ENCODE measurements at regions not wholly inside any gene's neighbourhood (a gene's known extent, or its start where the extent isn't known, plus 50 kb on each side); places are given as distances from the start of the nearest gene placed in this dataset.

DNA sequence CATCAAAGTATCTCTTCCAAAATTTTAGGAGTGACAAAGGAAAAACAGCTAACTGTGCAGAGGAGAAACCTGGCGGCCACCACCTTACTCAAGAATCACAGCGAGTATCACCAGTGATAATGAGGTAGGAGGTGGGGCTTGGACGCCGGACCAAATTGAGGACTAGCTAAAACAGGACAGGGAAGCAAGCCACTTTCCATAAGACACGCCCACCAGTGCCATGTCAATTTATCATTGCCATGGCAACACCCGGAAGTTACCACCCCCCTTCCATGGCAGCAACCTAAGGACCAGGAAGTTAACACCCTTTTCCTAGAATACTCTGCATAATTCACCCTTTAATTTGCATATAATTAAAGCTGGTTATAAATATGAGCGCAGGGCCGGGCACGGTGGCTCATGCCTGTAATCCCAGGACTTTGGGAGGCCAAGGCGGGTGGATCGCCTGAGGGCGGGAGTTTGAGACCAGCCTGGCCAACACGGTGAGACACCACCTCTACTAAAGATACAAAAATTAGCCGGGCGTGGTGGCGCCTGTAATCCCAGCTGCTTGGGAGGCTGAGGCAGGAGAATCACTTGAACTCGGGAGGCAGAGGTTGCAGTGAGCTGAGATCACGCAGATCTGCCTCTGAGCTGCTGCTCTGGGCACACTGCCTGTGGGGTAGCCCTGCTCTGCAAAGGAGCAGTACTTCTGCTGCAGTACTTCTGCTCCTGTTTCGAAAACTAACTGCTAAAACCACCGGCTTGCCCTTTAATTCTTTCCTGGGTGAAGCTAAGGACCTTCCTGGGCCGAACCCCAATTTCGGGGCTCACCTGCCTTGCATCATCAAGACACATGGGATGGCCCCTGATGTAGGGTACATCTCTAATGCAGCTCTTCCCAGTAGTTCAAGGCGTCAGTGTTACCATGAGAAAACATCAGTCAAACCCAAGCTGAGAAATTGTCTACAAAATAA is 116.7 kb downstream of the HMX1 start:
- H3K4me1 ChIP-seq, result no peaks in the 10 kb centered on the region
- H3K27me3 ChIP-seq, result peaks cover 12% of the 10 kb centered on the region
- H3K27ac ChIP-seq, result no peak overlapping the region
- no peak overlapping the region for H3K4me3 ChIP-seq
- DNase-seq, result no peak
- no peaks in the 10 kb centered on the region for H3K9me3 ChIP-seq (replicated peaks)
- H3K36me3 ChIP-seq, result no peaks in the 10 kb centered on the region

DNA sequence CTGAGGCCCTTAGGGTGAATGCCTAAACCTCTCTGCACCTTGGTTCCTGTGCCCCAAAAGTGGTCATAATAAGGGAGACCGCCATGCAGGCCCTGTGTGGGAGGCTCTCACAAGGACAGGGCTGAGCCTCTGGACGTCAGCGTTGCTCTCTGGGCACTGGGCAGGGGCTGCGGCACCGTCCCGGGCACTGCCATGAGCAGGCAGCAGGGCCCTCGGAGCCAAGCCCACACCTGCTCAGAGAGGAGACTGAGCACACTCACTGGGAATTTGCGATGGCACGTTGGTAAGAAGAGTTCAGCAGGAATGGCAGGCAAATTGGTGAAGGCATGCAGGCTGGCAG is 123.4 kb downstream of the HMX1 start:
- no peaks in the 10 kb centered on the region for H3K9me3 ChIP-seq (replicated peaks)
- no peaks in the 10 kb centered on the region for H3K36me3 ChIP-seq
- H3K4me1 ChIP-seq, result no peaks in the 10 kb centered on the region
- DNase-seq, result no peak
- H3K27me3 ChIP-seq, result peaks cover 11% of the 10 kb centered on the region
- no peak overlapping the region for H3K27ac ChIP-seq
- H3K4me3 ChIP-seq, result no peak overlapping the region

DNA sequence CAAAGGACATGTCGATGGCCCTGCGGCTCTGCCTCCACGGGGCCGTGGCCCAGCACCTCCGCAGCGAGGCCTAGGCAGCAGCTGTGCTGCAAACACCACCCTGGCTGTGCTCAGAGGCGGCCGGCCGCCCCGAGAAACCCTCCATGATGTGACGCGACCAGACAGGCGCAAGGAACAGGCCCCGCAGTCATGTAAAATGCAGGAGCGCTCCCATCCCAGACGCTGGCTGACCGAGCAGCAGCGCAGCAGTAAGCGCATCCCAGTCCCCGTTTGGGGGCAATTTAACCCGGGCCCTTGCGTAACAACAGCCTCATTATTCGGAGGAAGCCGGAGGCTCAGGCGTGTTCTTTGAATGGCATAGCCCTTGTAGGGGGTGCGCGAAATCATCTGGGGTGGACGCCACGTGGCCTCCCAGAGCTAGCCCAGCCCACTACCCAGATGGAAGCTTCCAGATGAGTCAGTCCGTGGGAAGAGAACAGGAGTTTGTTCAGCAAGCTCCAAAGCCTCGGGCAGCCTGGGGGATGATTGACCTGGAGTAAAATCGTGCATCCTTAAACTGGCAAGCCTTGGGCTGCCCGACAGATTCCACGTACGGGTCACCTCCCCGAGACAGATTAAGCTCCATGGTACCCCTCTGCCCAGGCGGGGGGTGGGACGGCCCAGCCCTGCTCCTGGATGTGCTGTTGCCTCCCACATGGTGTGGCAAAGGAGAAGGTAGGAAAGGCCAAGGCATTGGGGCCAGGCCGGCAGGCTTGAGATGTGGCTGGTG is 124.0 kb downstream of the HMX1 start:
- Histone ChIP-seq H3K27ac (no peak overlapping the region), H3K4me1 (no peaks in the 10 kb centered on the region), H3K4me3 (no peak overlapping the region), H3K9me3 (replicated peaks) (no peaks in the 10 kb centered on the region), H3K27me3 (peaks cover 11% of the 10 kb centered on the region), H3K36me3 (no peaks in the 10 kb centered on the region)
- no peak for DNase-seq

DNA sequence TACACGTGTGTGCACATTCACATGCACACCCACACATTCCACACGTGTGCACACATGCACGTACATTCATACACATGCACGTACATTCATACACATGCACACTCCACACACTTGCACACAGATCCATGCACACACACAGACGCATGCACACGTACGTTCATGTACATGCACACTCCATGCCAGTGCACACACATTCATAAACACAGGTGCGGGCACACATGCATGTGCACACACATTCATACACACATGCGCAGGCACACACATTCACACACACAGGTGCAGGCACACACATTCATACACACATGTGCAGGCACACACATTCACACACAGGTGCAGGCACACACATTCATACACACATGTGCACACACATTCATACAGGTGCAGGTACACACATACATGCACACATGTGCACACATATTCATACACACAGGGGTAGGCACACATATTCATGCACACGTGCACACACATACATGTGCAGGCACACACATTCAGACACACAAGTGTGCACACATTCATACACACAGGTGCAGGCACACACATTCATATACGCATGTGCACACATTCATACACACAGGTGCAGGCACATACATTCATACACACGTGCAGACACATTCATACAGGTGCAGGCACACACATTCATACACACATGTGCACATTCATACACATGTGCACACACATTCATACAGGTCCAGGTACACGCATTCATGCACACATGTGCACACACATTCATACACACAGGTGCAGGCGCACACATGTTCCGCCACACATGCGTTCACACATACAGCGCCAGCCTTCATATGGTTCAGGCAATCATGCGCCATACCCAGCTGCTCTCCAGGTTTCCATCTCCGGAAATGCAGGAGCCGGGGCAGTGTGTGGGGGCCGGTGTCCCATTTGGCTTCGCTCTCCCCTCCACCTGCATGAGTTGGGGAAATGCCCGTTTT is 124.8 kb downstream of the HMX1 start:
- Histone ChIP-seq H3K9me3 (replicated peaks) (no peaks in the 10 kb centered on the region), H3K36me3 (no peaks in the 10 kb centered on the region), H3K4me1 (no peaks in the 10 kb centered on the region), H3K4me3 (no peak overlapping the region), H3K27ac (no peak overlapping the region), H3K27me3 (peaks cover 11% of the 10 kb centered on the region)
- DNase-seq, result no peak

DNA sequence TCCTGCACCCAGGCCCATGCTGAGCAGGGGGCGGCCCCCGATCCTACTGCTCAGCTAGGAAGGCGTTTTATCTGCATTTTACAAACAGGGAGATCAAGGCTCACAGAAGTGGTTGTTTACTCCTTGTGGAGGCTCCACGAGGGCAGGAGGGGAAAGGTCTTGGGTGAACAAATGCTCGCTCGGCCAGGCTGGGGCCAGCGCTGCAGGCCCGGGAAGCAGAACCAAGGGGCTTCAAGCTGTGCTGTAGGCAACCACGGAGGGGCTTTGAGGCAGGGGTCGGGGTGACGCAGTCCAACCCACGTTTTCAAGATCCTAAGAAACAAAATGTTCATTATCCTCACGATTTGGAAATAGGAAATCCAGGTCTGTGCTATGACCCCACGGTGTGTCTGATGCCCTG is 125.8 kb downstream of the HMX1 start:
- peaks cover 10% of the 10 kb centered on the region; the same call in 1 of the 2 replicates for H3K27me3 ChIP-seq
- no peaks in the 10 kb centered on the region for H3K9me3 ChIP-seq (replicated peaks)
- DNase-seq, result no peak
- no peak overlapping the region for H3K27ac ChIP-seq
- H3K36me3 ChIP-seq, result no peaks in the 10 kb centered on the region
- no peaks in the 10 kb centered on the region for H3K4me1 ChIP-seq
- no peak overlapping the region for H3K4me3 ChIP-seq

DNA sequence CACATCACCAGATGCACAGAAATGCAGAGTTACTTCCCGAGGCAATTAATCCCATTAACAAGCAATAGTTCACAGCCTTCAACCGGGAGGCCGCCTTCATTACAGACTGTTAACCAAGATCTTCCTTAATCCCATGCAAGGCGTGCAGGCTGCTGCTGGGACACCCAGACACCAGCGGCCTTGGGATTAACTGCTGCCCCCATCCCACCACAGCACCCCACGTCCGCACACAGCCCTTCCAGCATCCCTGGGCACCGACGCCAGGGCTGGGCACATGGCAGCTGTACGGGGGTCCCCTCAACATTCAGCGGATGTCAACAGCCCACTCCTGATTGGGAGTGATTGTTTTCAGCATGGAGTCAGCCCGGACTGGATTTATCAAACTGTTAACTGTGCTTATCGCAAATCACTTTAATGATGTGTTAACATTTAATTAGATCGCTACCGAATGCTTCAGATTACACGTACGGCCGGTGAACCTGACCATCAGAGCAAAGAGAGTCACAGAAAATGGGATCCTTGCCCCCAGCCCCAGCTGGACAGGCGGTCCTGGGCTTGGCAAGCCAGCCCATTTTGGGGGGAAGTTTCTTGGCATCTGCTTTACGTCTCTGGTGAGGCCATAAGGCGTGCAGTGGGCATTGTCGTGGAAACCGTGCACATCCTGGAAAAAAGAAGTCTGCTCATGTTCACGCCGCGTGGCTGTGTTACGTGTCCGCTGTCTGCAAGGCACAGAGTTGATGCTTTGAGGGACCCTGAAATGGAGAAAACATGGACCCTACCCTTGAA is 126.4 kb downstream of the HMX1 start:
- H3K27ac ChIP-seq, result no peak overlapping the region
- no peak for DNase-seq
- H3K36me3 ChIP-seq, result no peaks in the 10 kb centered on the region
- no peaks in the 10 kb centered on the region for H3K9me3 ChIP-seq (replicated peaks)
- no peak overlapping the region for H3K4me3 ChIP-seq
- H3K4me1 ChIP-seq, result no peaks in the 10 kb centered on the region
- peaks cover 13% of the 10 kb centered on the region for H3K27me3 ChIP-seq

DNA sequence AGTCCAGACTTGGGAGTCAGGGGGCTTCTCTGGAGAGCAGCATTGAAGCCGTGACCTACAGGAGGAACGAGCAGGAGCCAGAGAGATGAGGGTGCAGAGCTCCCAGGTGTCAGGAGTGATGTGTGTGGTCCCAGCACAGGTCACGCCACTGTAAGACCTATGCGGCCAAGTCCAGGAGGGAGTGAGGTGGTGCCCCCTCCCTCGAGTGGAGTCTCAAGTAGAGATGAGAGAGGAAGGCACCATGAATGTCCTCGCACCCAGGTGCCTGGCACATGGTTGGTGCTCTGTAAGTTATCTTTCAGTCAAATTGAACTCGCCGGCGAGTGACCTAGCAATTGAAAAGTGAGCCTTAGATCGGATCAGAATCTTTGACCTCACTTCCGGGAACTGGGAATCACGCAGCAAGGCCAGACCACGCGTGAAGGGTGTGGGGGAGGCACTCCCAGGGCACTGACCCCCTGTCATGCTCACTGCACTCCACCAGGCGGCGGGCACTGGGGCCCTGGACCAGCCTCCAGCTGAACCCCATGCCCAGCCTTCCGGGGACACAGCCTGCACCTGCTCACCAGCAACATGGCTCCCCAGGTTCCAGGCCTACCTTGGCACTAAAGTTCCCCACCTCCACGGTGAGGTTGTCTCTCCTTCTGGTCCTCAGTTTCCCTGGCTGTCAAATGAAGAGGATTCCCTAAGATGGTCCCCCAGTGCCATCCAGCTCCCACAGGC is 127.4 kb downstream of the HMX1 start:
- peaks cover 16% of the 10 kb centered on the region for H3K27me3 ChIP-seq
- no peaks in the 10 kb centered on the region for H3K9me3 ChIP-seq (replicated peaks)
- no peak overlapping the region for H3K27ac ChIP-seq
- H3K36me3 ChIP-seq, result no peaks in the 10 kb centered on the region
- H3K4me1 ChIP-seq, result no peaks in the 10 kb centered on the region
- DNase-seq, result no peak
- H3K4me3 ChIP-seq, result no peak overlapping the region

DNA sequence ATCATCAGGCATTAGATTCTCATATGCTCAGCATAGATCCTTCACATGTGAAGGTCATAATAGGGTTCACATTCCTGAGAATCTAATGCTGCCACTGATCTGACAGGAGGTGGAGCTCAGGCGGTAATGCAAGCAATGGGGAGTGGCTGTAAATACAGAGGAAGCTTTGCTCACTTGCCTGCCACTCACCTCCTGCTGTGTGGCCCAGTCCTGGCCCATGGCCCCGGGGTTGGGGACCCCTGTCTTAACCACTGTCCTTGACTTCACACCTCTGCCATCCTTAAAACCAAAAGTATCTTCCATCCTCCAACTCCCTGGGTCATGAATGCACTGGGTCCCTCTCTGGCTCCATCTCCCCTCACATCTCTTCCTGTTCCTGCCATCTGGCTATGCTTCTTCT is 129.1 kb downstream of the HMX1 start:
- no peaks in the 10 kb centered on the region for H3K9me3 ChIP-seq (replicated peaks)
- H3K4me1 ChIP-seq, result no peaks in the 10 kb centered on the region
- H3K36me3 ChIP-seq, result no peaks in the 10 kb centered on the region
- no peak for DNase-seq
- no peak overlapping the region for H3K4me3 ChIP-seq
- peaks cover 26% of the 10 kb centered on the region for H3K27me3 ChIP-seq
- no peak overlapping the region for H3K27ac ChIP-seq

DNA sequence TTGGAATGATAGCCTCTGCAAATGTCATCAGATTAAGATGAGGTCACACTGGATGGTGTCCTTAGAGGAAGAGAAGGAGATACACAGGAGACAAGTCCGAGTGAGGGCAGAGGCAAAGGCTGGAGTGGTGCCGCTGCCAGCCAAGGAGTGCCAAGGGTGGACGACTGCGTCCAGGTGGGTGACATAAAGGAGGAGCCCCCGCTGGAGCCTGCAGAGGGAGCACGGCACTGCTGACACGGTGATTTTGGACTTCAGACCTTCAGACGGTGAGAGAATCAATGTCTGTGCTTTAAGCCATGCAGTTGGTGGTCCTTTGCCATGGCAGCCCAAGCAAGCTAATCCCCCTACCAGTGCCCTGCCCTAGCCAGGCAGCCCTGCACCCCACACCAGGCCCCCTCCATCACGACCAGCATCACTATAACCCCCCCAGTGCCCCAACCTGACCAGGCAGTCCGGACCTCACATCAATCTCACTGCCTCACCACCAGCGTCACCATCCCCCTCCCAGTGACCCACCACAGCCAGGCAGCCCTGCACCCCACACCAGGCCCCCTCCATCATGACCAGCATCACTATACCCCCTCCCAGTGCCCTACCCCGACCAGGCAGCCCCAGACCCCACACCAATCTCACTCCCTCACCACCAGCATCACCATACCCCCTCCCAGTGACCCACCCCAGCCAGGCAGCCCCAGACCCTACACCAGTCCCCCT is 130.0 kb downstream of the HMX1 start:
- DNase-seq, result no peak
- peaks cover 29% of the 10 kb centered on the region for H3K27me3 ChIP-seq
- no peak overlapping the region for H3K4me3 ChIP-seq
- no peaks in the 10 kb centered on the region for H3K4me1 ChIP-seq
- H3K36me3 ChIP-seq, result no peaks in the 10 kb centered on the region
- H3K9me3 ChIP-seq (replicated peaks), result no peaks in the 10 kb centered on the region
- no peak overlapping the region for H3K27ac ChIP-seq

DNA sequence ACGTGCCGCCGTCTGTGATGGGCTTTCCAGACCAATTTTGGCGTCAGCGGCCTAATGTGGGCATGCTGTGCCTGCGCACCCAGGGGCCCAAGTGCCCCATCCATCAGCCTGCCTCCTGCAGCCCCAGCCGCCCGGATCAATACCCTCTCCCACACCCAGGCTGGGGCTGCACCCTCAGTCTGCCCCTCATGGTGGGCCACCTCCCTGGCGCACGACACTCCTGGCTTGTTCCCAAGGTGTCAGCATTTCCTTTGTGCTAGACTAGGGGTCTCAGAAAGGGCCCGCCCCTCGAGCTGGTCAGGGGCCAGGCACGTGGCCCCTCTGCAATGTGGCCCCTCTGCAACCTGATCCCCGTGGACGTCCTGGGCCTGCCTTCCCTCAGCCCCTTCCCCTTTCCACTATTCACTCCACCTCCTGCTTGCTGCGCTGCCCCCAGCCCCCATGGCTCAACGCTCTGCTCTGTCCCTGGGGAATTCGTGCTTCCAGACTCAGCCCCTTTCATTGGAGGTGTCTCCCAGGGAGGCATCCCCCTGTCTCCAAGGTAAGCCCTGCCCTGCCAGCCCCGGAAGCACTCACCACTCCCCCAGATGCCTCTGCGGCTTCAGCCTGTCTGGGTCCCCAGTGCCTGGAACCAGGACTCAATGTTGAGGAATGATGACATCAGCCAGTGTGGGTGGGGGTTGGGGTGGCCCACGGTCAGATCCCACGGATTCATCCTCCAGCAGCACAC is 130.8 kb downstream of the HMX1 start:
- DNase-seq, result no peak

DNA sequence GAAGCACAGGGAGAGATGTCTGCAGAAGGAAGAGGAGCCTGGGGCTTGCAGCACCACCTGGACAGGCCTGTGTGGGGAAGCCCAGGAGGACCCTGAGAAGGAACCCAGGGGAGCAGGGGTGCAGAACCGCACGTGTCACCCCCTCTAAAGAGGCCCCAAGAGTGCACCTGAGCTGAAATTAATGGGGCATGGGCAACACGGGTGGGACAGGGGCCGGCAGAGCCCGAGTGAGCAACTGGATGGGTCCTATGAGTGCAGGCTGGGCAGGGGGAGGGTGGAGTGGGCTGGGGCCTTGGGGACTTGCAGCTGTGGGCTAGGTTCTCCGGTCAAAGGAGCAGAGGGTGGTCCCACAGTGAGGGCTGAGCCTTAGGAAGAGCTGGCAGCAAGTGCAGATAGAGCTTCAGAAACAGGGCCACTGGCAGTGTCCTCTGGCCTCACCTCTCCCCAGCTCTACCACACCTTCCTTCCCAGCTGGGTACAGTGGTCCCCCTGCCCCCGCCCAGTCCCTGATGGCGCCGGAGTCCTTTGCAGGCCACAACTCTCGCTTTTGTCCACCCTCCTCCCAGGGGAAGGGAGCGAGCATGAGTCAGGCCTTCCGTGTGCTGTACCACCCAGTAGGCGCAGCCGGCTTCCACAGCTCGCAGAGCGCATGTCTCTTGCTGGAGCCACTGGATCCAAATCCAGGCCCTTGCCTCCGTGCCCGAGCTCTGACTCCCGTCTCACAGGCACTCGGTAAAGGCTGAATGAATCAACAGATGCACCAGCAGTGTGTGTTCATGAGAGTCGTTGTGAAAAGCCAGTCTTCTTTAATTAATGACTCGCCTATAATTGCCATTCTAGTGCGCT is 131.6 kb downstream of the HMX1 start:
- H3K4me1 ChIP-seq, result no peaks in the 10 kb centered on the region
- DNase-seq, result no peak

More for the DNA sequence above, 130.8 kb downstream of the HMX1 start:
- no peak overlapping the region for H3K27ac ChIP-seq
- no peak overlapping the region for H3K4me3 ChIP-seq
- H3K27me3 ChIP-seq, result peaks cover 29% of the 10 kb centered on the region
- H3K4me1 ChIP-seq, result no peaks in the 10 kb centered on the region
- no peaks in the 10 kb centered on the region for H3K9me3 ChIP-seq (replicated peaks)
- H3K36me3 ChIP-seq, result no peaks in the 10 kb centered on the region

DNA sequence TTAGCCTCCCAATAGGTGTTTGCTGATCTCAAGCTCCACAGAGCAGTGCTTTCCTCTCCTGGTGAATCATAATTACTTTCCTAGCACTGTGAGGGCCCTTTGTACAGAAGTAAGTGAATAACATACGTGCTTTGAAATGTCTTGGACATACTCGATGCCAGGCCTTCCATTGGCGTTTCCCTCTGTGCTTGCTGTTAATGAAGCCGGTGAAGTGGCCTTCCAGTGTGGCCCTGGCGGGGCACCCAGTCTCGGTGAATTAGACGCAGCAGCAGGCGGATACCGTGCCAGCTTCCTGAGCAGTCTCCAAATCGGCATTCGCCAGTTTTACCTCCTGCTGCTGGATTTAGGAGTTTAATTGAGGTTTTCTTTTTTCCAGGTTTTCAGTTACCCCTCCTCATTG is 132.3 kb downstream of the HMX1 start:
- Histone ChIP-seq H3K27ac (no peak overlapping the region), H3K36me3 (no peaks in the 10 kb centered on the region), H3K4me1 (no peaks in the 10 kb centered on the region), H3K9me3 (replicated peaks) (no peaks in the 10 kb centered on the region), H3K27me3 (peaks cover 34% of the 10 kb centered on the region), H3K4me3 (no peak overlapping the region)
- no peak for DNase-seq

More for the DNA sequence above, 131.6 kb downstream of the HMX1 start:
- Histone ChIP-seq H3K4me3 (no peak overlapping the region), H3K9me3 (replicated peaks) (no peaks in the 10 kb centered on the region), H3K27me3 (peaks cover 34% of the 10 kb centered on the region), H3K36me3 (no peaks in the 10 kb centered on the region), H3K27ac (no peak overlapping the region)

Measured in SJCRH30 (cell line).